Cardiac fibroblast (primary cell): ENCODE measurements at regions not wholly inside any gene's neighbourhood (a gene's known extent, or its start where the extent isn't known, plus 50 kb on each side); places are given as distances from the start of the nearest gene placed in this dataset.
"Not testable (repeated sequence)": the region's sequence is repeated elsewhere in the genome, so short reads cannot be mapped to it uniquely, and the experiment has no call there.

Experiments used
- DNase-seq, 2 donors: peaks; one replicate each; pipeline versions ENCODE4 v3.0.0 to v3.0.0-alpha.2; 2010; ENCODE audit warnings: low read depth in 2 of 2
- H3K4me3 ChIP-seq, 2 donors: replicated peaks in 1 of 2; 1 replicate in 1 of 2; 2 replicates in 1 of 2; pipeline ENCODE4 v1.5.1; 2011; ENCODE audit warnings: low read depth in 2 of 2, low read length in 2 of 2, mild to moderate bottlenecking in 2 of 2, moderate library complexity in 1 of 2
- CTCF ChIP-seq: IDR thresholded peaks from one replicate; pipeline ENCODE4 v1.5.1; 2011; ENCODE audit warnings: low read depth, mild to moderate bottlenecking, low read length, inconsistent platforms

DNA sequence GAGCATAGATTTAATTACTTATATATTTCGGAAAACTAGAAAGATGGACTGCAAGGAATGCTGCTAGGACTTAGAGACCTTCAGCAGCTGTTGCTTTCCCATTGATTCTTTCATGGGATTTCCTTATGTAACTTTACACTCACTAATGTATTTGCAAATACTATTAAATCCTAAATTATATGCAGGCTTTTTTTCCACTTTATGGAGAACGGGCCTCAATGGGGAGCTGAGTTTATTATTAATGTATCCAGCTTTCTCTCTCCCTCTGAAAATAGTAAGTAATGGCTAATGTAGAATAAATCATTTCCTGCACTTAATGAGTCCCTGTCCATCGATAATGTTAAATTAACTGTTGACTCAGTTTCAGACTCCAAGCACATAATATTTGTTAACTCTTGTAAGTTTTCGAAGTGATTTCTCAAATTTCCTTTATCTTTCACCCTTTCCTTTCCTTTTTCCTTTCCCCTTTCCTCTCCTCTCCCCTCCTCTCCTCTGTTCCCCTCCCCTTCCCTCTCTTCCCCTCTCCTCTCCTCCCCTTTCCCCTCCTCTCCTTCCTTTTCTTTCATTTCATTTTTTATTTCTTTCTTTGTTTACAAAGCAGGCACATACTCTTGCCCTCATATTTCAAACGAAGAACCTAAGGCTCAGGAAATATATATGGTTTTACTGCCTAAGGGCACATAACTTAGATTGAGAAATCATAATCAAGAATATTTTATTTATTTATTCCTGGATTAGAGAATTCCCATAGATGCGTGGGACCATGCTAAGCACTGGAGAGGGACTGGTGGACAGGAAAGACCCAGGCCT lies 503.6 kb downstream of the MMUT start:
- TF ChIP-seq CTCF, result no peak
- DNase-seq, result no peak
- H3K4me3 ChIP-seq, result no peak overlapping the region

DNA sequence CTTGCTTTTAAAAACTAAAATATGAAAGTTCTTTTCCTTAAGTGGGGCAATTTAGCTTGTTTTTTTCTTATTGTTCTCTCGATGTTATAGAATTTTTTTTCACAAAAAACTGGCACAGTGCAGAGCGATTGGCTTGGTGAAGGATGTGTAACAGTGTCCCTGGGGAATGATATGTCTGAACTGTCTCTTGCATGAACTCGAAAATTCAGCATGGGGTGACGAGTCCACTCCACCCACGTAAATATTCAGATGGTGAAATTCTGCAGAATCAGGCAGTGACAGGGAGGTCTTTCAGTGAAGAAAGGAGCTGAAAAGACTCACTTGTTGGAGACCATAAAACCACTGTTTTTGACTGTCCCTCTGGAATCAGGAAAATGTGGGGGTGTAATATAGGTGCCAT lies 505.3 kb downstream of the MMUT start:
- DNase-seq, result peak; percentile 58 to 88
- TF ChIP-seq CTCF, result no peak
- H3K4me3 ChIP-seq, result no peak overlapping the region

DNA sequence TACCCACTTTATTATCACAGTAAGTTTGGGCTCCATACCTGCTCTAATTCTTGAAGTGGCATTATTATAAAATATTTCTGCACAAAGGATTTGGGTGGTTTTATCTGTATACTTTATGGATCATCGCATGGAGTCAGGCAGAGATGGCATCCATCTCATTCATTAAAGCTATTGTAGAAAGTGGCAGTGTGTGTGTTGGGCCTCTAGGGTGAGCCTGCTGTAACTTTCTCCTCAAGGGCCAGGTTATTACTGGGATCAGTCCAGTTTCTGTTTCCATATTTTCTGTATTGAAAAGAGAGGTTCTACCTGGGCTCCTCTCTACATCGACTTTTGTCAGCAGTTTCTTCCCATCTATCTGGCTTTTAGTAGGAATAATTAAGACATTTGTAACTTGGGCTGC lies 511.1 kb downstream of the MMUT start:
- TF ChIP-seq CTCF, result no peak
- no peak for DNase-seq

DNA sequence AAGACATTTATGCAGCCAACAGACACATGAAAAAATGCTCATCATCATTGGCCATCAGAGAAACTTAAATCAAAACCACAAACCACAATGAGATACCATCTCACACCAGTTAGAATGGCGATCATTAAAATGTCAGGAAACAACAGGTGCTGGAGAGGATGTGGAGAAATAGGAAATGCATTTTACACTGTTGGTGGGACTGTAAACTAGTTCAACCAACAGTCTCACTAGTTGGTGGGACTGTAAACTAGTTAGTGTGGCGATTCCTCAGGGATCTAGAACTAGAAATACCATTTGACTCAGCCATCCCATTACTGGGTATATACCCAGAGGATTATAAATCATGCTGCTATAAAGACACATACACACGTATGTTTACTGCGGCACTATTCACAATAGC lies 518.8 kb downstream of the MMUT start:
- H3K4me3 ChIP-seq, DNase-seq: not testable (repeated sequence)

More for the DNA sequence above, 511.1 kb downstream of the MMUT start:
- H3K4me3 ChIP-seq, result no peak overlapping the region

DNA sequence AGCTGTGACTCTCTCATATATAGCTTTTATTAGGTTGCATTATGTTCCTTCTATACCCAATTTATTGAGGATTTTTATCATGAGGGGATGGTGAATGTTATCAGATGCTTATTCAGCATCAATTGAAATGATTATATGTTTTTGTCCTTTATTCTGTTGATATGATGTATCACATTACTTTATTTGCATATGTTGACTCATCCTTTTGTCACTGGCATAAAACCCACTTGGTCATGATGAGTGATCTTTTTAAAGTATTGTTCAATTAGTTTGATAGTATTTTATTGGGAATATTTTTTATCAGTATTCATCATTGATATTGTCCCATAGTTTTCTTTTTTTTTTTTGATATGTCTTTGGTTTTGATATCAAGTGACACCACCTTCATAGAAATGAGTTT lies 529.9 kb downstream of the MMUT start:
- no peak for DNase-seq
- H3K4me3 ChIP-seq, result no peak overlapping the region
- no peak for TF ChIP-seq CTCF

DNA sequence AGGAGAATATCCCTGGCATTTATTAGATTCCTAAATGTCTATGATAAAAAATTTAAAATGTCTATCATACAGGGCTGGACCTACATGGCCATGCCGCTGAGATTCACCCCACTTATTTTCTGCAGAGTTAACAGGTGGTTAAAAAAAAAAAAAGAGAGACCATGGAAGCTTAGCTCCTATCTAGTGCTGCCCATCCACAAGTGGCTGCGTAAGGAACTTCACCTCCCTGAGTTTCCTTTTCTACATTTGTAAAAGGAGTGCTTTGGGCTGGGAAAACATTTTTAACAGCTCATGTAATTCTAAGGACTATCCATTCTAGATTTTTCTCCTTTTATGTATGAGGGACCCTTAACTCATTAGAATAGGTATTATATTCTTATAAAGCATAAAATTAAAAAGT lies 534.1 kb downstream of the MMUT start:
- TF ChIP-seq CTCF, result peak; percentile 17
- H3K4me3 ChIP-seq, result no peak overlapping the region
- DNase-seq, result peak in 1 of 2 donors; percentile 8

DNA sequence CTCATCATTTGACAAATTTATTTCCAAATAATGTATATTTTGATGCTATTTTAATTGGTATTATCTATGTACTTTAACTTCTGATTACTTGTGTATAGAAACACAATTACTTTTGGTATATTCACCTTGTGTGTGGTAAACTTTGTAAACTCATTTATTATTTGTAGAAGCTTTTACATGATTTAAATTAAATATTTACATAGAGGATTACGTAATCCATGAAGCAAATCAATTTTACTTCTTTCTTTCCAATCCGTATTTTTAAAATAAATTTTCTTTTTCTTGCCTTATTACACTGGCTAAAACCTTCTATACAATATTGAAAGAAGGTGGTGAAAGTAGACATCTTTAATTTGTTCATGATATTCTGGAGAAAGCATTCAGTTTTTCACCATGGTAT lies 540.2 kb downstream of the MMUT start:
- no peak for TF ChIP-seq CTCF
- no peak for DNase-seq
- no peak overlapping the region for H3K4me3 ChIP-seq
